GM12891 (cell line): ENCODE measurements at regions not wholly inside any gene's neighbourhood (a gene's known extent, or its start where the extent isn't known, plus 50 kb on each side); places are given as distances from the start of the nearest gene placed in this dataset.

Experiments used
- PAX5 ChIP-seq: IDR thresholded peaks from 2 replicates; pipeline ENCODE4 v1.6.1; 2011; ENCODE audit warnings: low read length, moderate library complexity, mild to moderate bottlenecking; ENCODE audit not compliant: insufficient read depth, severe bottlenecking
- POLR2AphosphoS5 ChIP-seq: IDR thresholded peaks from 2 replicates; pipeline ENCODE4 v1.6.1; 2011; ENCODE audit warnings: low read depth, low read length, control low read depth

DNA sequence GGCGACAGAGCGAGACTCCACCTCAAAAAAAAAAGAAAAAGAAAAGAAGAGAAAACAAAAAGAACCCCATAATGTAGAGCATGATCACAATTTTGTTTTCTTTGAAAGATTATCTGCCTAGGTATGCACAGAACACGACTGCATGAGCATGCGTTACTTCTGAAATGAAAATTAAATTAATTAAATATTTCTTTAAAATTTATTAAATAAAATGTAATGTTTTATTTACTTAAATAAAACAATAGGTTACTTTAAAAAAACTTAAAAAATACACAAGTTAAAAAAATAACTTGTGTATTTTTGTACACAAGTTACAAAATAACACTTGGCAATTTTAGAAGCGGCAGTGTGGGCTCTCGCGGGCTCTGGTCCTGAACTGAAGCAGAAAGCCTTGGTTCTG, 107.8 kb downstream of the TFAP2A start:
- no peak for TF ChIP-seq PAX5
- no peak for TF ChIP-seq POLR2AphosphoS5
